Muscle of leg (tissue), 3 donors: ENCODE measurements at regions not wholly inside any gene's neighbourhood (a gene's known extent, or its start where the extent isn't known, plus 50 kb on each side); places are given as distances from the start of the nearest gene placed in this dataset.

Source experiments
- DNase-seq: peaks from one replicate; pipeline ENCODE4 v3.0.0; 2013
- H3K27ac ChIP-seq: one replicate; pipeline ENCODE4 v1.5.1; 2013; ENCODE audit warnings: mild to moderate bottlenecking, low read length, control low read depth
- H3K27me3 ChIP-seq: one replicate; pipeline ENCODE4 v1.6.1; 2013; ENCODE audit warnings: low read length; ENCODE audit not compliant: control insufficient read depth, insufficient read depth
- H3K36me3 ChIP-seq: one replicate; pipeline ENCODE4 v1.6.1; 2013; ENCODE audit warnings: low read length; ENCODE audit not compliant: control insufficient read depth, insufficient read depth
- H3K4me1 ChIP-seq: one replicate; pipeline ENCODE4 v1.6.1; 2013; ENCODE audit warnings: low read length; ENCODE audit not compliant: control insufficient read depth, insufficient read depth
- H3K4me3 ChIP-seq: one replicate; pipeline ENCODE4 v1.5.1; 2013; ENCODE audit warnings: low read length, control low read depth
- H3K9me3 ChIP-seq: replicated peaks from 2 replicates; pipeline ENCODE4 v1.6.1; 2013; ENCODE audit warnings: low read depth, low read length; ENCODE audit not compliant: control insufficient read depth
- WGBS: methylation state at CpG from one replicate; pipeline ENCODE4 v1.1.5; 2013; ENCODE audit warnings: missing lambda C conversion rate; ENCODE audit not compliant: insufficient coverage; 5-methylcytosine and 5-hydroxymethylcytosine counted together

DNA sequence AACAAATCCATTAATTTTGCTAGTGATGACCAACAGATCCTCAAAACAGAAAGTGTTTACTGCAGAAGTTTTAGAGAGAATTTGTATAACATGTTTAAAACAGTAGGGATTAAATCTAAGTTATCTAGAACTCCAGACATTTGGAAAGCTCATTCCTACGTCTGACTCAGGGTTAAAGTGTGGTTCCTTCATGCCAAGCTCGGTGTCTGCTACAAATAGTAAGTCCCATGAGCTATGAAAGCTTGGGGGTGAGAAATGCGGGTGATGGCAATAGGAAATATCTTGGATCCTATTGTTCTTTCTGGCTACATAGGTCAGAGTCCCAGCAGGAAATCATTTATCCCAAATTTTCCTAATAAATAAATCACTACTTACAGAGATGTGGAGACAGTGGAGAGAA is 867.1 kb downstream of the UQCRFS1 start:
- DNase-seq, result no peak
- WGBS, result 63% methylated on average over 2 of the region's 3 CpGs

DNA sequence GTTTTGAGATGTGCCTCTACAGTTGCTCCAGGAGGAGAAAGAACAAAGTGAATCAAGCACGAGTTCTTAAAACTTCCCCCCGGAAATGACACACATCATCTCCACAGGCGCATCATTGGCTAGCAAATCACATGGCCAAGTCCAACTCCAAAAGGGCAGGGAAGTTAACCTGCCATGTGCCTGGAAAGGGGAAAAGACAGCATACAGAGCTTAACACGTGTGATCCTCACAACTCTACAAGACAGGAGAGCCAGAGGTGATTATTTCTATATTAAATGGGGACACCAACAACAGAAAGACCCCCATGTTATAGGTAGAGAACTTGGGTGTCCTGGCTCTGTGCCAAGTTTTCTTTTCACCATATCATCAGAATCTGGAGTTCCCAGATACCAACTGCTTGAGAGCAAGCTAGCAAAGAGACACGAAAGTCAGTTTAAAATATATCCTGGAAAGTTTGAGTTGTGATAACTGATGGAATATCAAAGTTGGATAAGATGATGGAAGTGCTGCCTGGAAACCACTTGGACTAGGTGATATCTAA is 871.1 kb downstream of the UQCRFS1 start:
- 100% methylated on average over 1 of the region's 5 CpGs for WGBS
- no peak for DNase-seq
- no peaks in the 10 kb centered on the region for H3K9me3 ChIP-seq
- H3K27ac ChIP-seq, result no peak overlapping the region
- H3K27me3 ChIP-seq, result no peaks in the 10 kb centered on the region
- no peaks in the 10 kb centered on the region for H3K4me1 ChIP-seq
- H3K4me3 ChIP-seq, result no peak overlapping the region
- no peaks in the 10 kb centered on the region for H3K36me3 ChIP-seq

More for the DNA sequence above, 867.1 kb downstream of the UQCRFS1 start:
- Histone ChIP-seq H3K9me3 (no peaks in the 10 kb centered on the region), H3K27me3 (no peaks in the 10 kb centered on the region), H3K4me1 (no peaks in the 10 kb centered on the region), H3K4me3 (no peak overlapping the region), H3K27ac (no peak overlapping the region), H3K36me3 (no peaks in the 10 kb centered on the region)

DNA sequence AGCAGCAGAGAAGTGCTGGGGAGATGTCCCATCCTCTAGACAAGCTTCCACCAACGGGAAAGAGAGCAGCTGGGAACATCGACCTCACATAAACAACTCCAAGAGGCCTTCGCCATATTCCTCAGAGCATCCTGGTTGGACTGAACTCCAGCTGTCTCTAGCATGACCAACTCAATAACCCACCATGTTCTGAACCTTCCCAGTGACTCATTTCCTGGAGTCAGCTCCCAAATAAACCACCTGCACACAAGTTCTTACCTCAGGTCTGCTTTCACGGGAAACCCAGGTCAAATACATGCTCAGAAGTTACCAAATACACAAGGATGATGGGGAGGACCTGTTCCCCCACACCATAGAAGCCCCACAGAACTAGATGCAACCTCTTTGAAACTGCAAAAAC is 878.5 kb downstream of the UQCRFS1 start:
- DNase-seq, result no peak
- Histone ChIP-seq H3K4me1 (no peaks in the 10 kb centered on the region), H3K27ac (no peak overlapping the region), H3K4me3 (no peak overlapping the region), H3K9me3 (no peaks in the 10 kb centered on the region), H3K36me3 (no peaks in the 10 kb centered on the region), H3K27me3 (no peaks in the 10 kb centered on the region)
- 48% methylated on average over 4 of the region's 4 CpGs for WGBS

DNA sequence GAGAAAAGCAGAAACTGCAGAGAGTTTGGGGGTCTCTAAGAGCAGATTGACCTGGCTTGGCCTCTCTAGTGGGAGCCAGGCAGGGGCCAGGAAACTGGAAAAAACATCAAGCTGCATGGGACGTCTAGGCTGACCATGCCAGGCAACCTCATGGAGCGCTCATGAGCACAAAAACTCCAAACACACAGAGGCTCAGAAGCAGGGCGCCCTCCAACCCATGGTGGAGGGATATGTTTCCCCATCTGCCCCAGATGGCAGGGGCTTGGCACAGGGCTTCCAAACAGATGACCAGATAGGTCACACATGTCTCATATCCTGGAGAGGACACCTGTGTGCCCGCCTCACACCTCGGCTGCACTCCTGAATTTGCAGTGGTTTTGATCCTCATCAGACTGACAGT is 879.0 kb downstream of the UQCRFS1 start:
- Histone ChIP-seq H3K27me3 (no peaks in the 10 kb centered on the region), H3K9me3 (no peaks in the 10 kb centered on the region), H3K4me3 (no peak overlapping the region), H3K36me3 (no peaks in the 10 kb centered on the region), H3K27ac (no peak overlapping the region), H3K4me1 (no peaks in the 10 kb centered on the region)
- no peak for DNase-seq
- WGBS, result 69% methylated on average over 2 of the region's 5 CpGs

DNA sequence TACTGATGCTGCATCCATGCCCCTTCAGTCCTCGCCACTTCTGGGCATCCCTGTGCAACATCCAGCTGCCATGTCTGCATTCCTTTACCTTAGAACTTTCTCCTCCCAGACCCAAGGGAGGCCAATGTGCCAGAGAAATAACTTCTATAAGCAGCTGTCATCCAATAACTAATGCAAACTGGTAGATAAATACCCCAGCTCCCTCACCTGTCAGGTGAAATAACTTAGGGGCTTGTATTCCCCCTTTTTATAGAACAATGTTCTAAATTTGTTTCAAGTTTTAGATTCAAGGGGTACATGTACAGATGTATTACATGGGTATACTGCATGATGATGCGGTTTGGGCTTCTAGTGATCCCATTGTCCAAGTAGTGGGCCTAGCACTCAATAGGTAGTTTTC is 880.1 kb downstream of the UQCRFS1 start:
- no peak for DNase-seq
- no peaks in the 10 kb centered on the region for H3K9me3 ChIP-seq
- H3K4me1 ChIP-seq, result no peaks in the 10 kb centered on the region
- no CpG with 5 or more reads among the region's 2 CpGs for WGBS
- H3K36me3 ChIP-seq, result no peaks in the 10 kb centered on the region
- H3K27ac ChIP-seq, result no peak overlapping the region
- H3K4me3 ChIP-seq, result no peak overlapping the region
- no peaks in the 10 kb centered on the region for H3K27me3 ChIP-seq

DNA sequence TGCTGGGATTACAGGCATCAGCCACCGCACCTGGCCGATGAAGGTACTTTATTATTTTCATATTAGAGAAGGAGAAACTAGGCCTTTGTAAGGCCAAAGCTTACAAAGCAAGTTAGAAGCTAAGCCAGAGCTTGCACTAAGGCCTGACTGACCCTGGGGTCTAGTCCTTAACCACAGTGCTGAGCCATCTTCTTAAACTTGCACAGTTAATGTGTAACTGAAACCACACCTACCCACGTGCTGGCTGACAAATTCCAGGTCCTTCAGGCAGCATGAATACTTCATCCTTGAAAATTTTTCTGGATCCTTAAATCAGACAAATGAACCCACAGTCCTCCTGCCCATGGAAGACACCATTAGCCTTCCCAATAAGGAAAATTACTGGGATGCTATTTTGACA is 880.6 kb downstream of the UQCRFS1 start:
- Histone ChIP-seq H3K4me3 (no peak overlapping the region), H3K9me3 (no peaks in the 10 kb centered on the region), H3K27ac (no peak overlapping the region), H3K27me3 (no peaks in the 10 kb centered on the region), H3K36me3 (no peaks in the 10 kb centered on the region), H3K4me1 (no peaks in the 10 kb centered on the region)
- WGBS, result 43% methylated on average over 1 of the region's 3 CpGs
- DNase-seq, result no peak

DNA sequence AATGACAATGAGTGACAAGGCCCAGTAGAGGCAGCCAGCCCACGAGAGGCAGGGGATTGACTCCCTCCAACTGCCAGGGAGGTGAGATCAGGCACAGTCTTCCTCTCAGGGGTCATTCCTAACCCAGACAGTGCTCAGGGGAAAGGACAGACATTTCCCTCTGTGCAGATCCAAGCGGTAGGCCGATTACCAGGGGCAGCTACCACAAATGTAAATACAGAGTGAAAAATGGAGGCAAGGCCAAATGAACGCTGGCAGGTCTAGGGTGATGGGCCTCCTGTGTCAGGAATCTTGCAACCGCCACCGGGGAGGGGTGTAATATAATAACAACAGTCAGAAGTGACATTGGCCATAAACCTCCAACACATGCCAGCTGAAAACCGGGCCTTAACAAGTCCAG is 881.4 kb downstream of the UQCRFS1 start:
- H3K36me3 ChIP-seq, result no peaks in the 10 kb centered on the region
- H3K4me3 ChIP-seq, result no peak overlapping the region
- no peak overlapping the region for H3K27ac ChIP-seq
- no peak for DNase-seq
- no peaks in the 10 kb centered on the region for H3K27me3 ChIP-seq
- WGBS, result no CpG with 5 or more reads among the region's 7 CpGs
- H3K4me1 ChIP-seq, result no peaks in the 10 kb centered on the region
- no peaks in the 10 kb centered on the region for H3K9me3 ChIP-seq

DNA sequence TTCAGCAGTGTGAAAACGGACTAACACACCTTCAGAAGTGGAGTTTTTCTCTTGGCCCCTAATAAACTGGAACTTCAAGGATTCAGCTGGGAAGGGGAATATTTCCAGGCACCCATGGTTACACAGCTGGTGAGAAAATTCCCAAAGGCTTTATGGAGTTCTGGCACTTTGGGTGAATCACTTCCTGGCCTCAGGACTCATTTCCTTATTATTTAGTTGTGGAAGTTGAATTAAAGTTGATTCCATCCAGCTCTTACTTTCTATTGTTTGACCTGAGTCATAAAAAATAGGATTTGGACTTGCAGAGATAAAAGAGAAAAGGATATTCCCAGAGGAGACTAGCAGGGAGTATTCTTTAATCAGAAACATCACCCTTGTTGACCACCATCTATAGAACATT is 882.1 kb downstream of the UQCRFS1 start:
- H3K9me3 ChIP-seq, result no peaks in the 10 kb centered on the region
- no peak for DNase-seq
- H3K4me1 ChIP-seq, result no peaks in the 10 kb centered on the region
- H3K4me3 ChIP-seq, result no peak overlapping the region
- no peak overlapping the region for H3K27ac ChIP-seq
- no peaks in the 10 kb centered on the region for H3K27me3 ChIP-seq
- no CpG with 5 or more reads among the region's 1 CpG for WGBS
- H3K36me3 ChIP-seq, result no peaks in the 10 kb centered on the region

DNA sequence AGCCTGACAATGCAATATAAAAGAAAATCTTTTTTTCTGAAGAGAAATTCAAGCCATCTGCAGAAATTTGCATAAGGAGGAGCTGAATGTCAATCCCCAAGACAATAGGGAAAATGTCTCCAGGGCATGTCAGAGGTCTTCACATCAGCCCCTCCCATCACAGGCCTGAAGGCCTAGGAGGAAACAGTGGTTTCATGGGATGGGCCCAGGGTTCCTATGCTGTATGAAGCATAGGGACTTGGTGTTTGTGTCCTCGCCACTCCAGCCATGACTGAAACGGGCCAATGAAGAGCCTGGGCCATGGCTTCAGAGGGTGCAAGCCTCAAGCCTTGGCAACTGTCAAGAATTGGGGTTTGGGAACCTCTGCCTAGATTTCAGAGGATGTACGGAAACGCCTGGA is 883.5 kb downstream of the UQCRFS1 start:
- Histone ChIP-seq H3K4me1 (no peaks in the 10 kb centered on the region), H3K36me3 (no peaks in the 10 kb centered on the region), H3K27ac (no peak overlapping the region), H3K27me3 (no peaks in the 10 kb centered on the region), H3K4me3 (no peak overlapping the region), H3K9me3 (no peaks in the 10 kb centered on the region)
- 87% methylated on average over 4 of the region's 4 CpGs for WGBS
- DNase-seq, result no peak

DNA sequence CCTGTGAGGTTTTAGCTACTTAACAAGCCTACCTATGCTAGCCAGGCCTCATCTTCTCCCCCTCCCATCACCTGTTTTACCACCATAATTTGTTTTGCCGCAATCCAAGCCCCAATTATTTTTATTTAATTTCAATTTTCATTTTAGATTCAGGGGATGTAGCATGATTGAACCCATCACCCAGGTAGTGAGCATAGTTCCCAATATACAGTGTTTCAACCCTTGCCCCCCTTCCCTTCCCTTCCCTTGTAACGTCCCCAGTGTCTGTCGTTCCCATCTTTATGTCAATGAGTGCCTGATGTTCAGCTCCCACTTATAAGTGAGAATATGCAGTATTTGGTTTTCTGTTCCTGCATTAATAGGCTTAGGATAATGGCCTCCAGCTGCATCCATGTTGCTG is 885.0 kb downstream of the UQCRFS1 start:
- DNase-seq, result no peak
- Histone ChIP-seq H3K4me3 (no peak overlapping the region), H3K36me3 (no peaks in the 10 kb centered on the region), H3K27me3 (no peaks in the 10 kb centered on the region), H3K27ac (no peak overlapping the region), H3K9me3 (no peaks in the 10 kb centered on the region), H3K4me1 (no peaks in the 10 kb centered on the region)
- WGBS, result no CpG with 5 or more reads among the region's 3 CpGs

DNA sequence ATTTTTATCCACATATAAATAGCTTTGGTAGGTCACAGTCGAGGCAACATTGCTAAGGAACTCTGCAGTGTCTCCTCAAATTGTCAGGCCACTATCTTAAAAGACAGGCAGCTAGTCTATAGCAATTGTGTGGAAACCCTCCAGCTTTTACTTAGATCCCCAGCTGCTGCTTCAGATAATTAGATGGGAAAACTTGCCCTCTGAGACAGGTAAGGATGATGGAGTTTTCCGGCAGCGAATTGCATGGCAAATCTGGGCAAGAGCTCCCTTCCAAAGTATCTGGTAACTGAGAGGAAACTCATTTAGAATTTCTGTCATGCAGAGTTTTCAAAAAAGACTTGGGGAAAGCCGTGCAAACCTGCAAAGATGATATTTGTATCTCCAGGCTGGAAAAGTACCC is 886.2 kb downstream of the UQCRFS1 start:
- no peaks in the 10 kb centered on the region for H3K36me3 ChIP-seq
- H3K27ac ChIP-seq, result no peak overlapping the region
- H3K4me3 ChIP-seq, result no peak overlapping the region
- H3K27me3 ChIP-seq, result no peaks in the 10 kb centered on the region
- H3K4me1 ChIP-seq, result peaks cover 2% of the 10 kb centered on the region
- 65% methylated on average over 3 of the region's 4 CpGs for WGBS
- no peak for DNase-seq
- no peaks in the 10 kb centered on the region for H3K9me3 ChIP-seq
